ENCODE measurements at regions not wholly inside any gene's neighbourhood (a gene's known extent, or its start where the extent isn't known, plus 50 kb on each side); places are given as distances from the start of the nearest gene placed in this dataset.

GRCh38 chr9:118303216-118303615 lies 599.0 kb downstream of the TLR4 start:
- no peak for DNase-seq (ENCODE audit: low read depth)

- DNase-seq (ENCODE audit: low read depth) = no peak
These were observed 601.1 kb downstream of the TLR4 start for GRCh38 chr9:118305331-118305730.

GRCh38 chr9:118306801-118307200 lies 602.6 kb downstream of the TLR4 start:
- no peak for DNase-seq (ENCODE audit: low read depth)

DNA sequence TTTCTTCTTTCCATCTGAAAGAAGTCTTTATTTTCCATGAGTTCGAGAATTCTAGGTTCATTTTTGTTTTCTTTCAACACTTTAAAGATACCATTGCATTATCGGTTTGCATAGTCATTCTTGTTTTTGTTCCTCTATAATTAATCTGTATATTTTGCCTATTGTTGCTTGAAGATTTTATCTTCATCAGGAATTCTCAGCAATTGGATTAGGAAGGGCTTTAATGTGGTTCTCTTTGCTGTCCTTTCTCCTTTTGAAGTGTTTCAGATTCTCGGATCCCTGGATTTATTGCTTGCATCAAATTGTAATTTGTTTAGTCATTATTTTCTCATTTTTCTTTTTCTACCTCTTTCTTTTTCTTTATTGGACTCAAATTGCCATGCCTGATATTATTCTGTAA lies 609.8 kb downstream of the TLR4 start:
- no peak for DNase-seq (ENCODE audit: low read depth)

GRCh38 chr9:118316831-118317343 lies 612.7 kb downstream of the TLR4 start:
- DNase-seq (ENCODE audit: low read depth) = no peak

GRCh38 chr9:118318770-118319431 lies 614.7 kb downstream of the TLR4 start:
- DNase-seq (ENCODE audit: low read depth) = no peak

DNA sequence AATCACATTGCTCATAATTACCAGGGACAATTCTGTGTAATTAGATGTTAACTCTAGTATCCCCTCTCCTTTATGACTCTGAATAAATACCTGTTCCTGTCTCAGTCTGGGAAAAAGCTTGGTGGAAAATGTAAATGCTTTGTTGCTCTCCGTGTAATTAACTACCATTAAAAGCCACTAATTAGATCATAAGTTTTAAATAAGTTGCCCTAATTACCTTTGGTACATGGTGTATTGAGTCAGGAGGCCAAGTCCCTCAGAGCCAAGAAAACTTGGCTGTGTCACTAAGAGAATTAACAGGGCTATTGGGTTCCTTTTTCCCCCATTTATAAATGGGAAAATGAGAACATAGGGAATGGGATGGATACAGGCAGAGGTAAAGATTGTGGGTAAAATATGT lies 617.6 kb downstream of the TLR4 start:
- no peak for DNase-seq (ENCODE audit: low read depth)

GRCh38 chr9:118324706-118325105 lies 620.5 kb downstream of the TLR4 start:
- no peak for DNase-seq (ENCODE audit: low read depth)

GRCh38 chr9:118325757-118326156 lies 621.6 kb downstream of the TLR4 start:
- DNase-seq (ENCODE audit: low read depth) = no peak

DNA sequence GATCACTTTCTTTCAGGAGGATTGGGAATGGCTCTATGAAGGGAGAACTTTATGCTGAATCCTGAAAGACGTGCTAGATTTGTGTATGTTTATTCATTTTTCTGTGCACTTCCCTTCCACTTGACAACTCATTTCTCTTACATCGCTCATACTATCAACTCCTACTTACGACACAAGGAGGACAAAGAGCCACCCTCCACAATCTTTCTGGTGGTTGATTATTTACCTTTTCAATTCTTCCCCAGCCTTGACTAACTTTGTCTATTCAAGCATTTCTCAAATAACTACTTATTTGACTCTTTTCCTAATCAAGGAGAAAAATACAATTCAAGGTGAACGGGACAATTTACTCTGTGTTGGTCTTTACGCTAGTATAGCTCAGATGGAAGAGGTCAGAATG lies 622.1 kb downstream of the TLR4 start:
- DNase-seq (ENCODE audit: low read depth) = no peak

GRCh38 chr9:118330191-118330986 lies 626.2 kb downstream of the TLR4 start:
- no peak for DNase-seq (ENCODE audit: low read depth)

DNA sequence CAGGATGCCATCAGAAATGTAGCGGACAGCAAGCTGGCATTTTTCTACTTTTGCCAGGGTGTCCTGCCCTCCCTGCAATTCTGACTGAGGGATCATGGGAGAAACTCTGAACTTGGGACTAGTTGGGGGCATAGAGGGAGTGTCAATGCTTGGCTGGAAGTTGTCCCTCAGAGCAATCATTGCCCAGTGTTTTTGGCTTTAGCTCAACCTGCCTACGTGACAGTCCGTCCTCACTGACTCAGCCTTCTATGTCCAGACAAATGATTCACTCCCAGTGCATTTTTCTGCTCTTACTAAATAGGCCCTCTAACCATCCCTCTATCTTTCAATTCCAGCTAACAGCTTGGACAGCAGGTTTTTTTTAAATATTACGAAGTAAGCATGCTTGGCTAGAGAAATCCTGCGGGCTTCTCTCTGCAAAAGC lies 627.4 kb downstream of the TLR4 start:
- no peak for DNase-seq (ENCODE audit: low read depth)

GRCh38 chr9:118336250-118336942 lies 632.2 kb downstream of the TLR4 start:
- DNase-seq (ENCODE audit: low read depth) = no peak

DNA sequence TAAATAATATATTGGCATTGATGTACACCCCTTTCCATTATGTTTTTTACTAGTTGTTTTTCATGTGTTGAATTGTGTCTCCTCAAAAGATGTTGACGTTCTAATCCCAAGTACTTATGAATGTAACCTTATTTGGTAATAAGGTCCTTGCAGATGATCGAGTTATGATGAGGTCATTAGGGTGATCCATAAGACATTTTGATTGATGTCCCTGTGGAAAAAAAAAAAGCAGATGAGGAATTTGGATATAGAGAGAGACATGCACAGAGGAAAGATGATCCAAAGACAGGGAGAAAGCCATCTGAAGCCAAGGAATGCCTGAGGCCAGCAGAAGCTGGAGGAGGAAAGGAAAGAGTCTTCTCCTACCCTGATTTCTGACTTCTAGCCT lies 632.7 kb downstream of the TLR4 start:
- DNase-seq (ENCODE audit: low read depth) = no peak

- DNase-seq (ENCODE audit: low read depth) = no peak
These were observed 655.8 kb downstream of the TLR4 start for GRCh38 chr9:118360036-118360435.

GRCh38 chr9:118362123-118362522 lies 657.9 kb downstream of the TLR4 start:
- DNase-seq (ENCODE audit: low read depth) = no peak

GRCh38 chr9:118362596-118362995 lies 658.4 kb downstream of the TLR4 start:
- DNase-seq (ENCODE audit: low read depth) = no peak

- DNase-seq (ENCODE audit: low read depth) = no peak
These were observed 660.3 kb downstream of the TLR4 start for GRCh38 chr9:118364266-118365106.

- DNase-seq (ENCODE audit: low read depth) = no peak
These were observed 662.0 kb downstream of the TLR4 start for GRCh38 chr9:118366228-118366627.

DNA sequence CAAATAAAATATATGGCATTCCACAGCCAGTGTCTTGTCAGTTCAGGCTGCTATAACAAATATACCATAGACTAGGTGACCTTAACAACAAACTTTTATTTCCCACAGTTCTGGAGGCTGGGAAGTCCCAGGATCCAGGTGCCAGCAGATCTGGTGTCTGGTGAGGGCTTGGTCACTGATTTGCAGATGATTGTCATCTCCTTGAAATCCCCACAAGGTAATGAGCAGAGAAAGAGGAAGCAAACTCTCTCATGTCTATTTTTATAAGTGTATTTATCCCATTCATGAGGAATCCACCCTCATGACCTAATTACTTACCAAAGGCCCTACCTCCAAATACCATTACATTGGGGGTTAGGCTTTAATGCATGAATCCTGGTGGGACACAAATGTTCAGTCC lies 663.2 kb downstream of the TLR4 start:
- no peak for DNase-seq (ENCODE audit: low read depth)

- DNase-seq (ENCODE audit: low read depth) = no peak
These were observed 680.4 kb downstream of the TLR4 start for GRCh38 chr9:118384531-118385100.

Data from forelimb muscle (tissue), 1 donor.